ENCODE measurements at regions not wholly inside any gene's neighbourhood (a gene's known extent, or its start where the extent isn't known, plus 50 kb on each side); places are given as distances from the start of the nearest gene placed in this dataset.

DNA sequence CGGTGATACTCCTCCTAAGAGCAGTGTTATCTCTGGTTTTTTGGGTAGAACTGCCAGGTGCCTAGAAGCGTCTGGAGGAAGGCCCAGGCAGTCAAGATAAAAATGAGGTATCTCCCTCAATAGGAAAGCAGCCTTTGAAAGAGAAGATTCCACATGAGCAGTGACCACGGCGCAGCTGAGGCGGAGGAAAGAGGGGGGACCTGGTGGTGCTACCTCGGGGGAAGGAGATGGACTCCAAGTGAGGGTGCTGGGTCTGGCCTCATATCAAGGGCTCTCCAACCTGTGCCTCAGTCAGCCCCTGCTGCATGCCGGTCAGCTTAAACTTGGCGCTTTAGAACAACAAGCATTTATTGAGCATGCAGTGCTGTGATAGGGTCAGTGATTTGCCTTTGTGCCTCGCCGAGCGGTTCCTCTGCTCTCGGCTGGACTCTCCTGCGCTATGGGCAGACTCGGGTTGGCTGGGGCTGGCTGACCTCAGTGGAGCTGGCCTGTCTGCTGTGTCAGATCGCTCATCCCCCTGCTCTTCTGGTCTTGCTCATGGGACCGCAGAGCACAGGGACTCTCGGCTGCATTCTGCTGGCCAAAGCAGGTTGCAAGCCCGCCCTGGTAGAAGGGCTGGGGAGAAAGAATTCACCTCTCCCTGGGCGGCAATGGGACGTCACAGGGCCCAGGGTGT is 121.1 kb upstream of the IRX4 start:
- Histone ChIP-seq H3K27me3 (ENCODE audit: insufficient read depth, low read length, poor library complexity, severe bottlenecking) (no peaks in the 10 kb centered on the region), H3K4me1 (ENCODE audit: insufficient read depth, low read length, poor library complexity, severe bottlenecking) (no peaks in the 10 kb centered on the region), H3K4me2 (ENCODE audit: low read depth, low read length, poor library complexity, severe bottlenecking) (no peak overlapping the region), H3K4me3 (ENCODE audit: low read length, poor library complexity, severe bottlenecking) (no peak overlapping the region), H3K9me2 (replicated peaks; ENCODE audit: low read depth, low read length) (no peaks in the 10 kb centered on the region), H4K20me1 (ENCODE audit: insufficient read depth, low read length, poor library complexity, severe bottlenecking) (no peaks in the 10 kb centered on the region), H3K36me3 (ENCODE audit: insufficient read depth, low read length) (no peaks in the 10 kb centered on the region), H3K9me3 (ENCODE audit: insufficient read depth, low read depth, low read length) (no peaks in the 10 kb centered on the region; the same call in 1 of the 2 replicates), H3K79me2 (ENCODE audit: insufficient read depth, low read length) (no peaks in the 10 kb centered on the region), H3F3A (ENCODE audit: low read depth) (no peaks in the 10 kb centered on the region), H3K9ac (ENCODE audit: low read depth, low read length, poor library complexity, severe bottlenecking) (no peak overlapping the region), H2AFZ (ENCODE audit: low read length) (no peak overlapping the region)
- TF ChIP-seq EZH2phosphoT487 (IDR thresholded peaks at IDR 0.05; ENCODE audit: borderline replicate concordance): no peak
- TF ChIP-seq, protein P1, sequence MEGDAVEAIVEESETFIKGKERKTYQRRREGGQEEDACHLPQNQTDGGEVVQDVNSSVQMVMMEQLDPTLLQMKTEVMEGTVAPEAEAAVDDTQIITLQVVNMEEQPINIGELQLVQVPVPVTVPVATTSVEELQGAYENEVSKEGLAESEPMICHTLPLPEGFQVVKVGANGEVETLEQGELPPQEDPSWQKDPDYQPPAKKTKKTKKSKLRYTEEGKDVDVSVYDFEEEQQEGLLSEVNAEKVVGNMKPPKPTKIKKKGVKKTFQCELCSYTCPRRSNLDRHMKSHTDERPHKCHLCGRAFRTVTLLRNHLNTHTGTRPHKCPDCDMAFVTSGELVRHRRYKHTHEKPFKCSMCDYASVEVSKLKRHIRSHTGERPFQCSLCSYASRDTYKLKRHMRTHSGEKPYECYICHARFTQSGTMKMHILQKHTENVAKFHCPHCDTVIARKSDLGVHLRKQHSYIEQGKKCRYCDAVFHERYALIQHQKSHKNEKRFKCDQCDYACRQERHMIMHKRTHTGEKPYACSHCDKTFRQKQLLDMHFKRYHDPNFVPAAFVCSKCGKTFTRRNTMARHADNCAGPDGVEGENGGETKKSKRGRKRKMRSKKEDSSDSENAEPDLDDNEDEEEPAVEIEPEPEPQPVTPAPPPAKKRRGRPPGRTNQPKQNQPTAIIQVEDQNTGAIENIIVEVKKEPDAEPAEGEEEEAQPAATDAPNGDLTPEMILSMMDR (conservative IDR thresholded peaks at IDR 0.05; ENCODE audit: low read length): no peak

DNA sequence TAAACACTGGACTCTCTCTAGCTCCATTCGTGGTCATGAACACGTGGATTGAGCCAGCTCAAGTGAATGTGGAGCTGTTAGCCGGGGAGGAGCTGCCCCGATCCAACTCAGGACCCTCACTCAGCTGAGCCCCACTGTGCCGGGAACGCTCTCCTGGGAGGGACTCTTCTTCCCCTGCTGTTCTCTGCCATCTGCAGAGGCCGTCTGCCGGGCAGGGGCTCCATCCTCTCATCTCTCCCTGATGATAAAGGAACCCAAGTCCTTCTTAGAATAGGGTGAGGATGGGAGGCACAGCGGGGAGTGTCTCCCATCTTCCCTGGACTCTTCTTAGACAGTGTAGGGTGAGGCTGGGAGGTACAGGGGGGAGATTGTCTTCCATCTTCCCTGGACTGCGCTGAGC is 120.5 kb upstream of the IRX4 start:
- H3K79me2 ChIP-seq (ENCODE audit: insufficient read depth, low read length): no peaks in the 10 kb centered on the region
- no peaks in the 10 kb centered on the region for H3K27me3 ChIP-seq (ENCODE audit: insufficient read depth, low read length, poor library complexity, severe bottlenecking)
- H2AFZ ChIP-seq (ENCODE audit: low read length): no peak overlapping the region
- no peaks in the 10 kb centered on the region for H4K20me1 ChIP-seq (ENCODE audit: insufficient read depth, low read length, poor library complexity, severe bottlenecking)
- no peak for TF ChIP-seq EZH2phosphoT487 (IDR thresholded peaks at IDR 0.05; ENCODE audit: borderline replicate concordance)
- no peaks in the 10 kb centered on the region; the same call in 1 of the 2 replicates for H3K9me3 ChIP-seq (ENCODE audit: insufficient read depth, low read depth, low read length)
- no peaks in the 10 kb centered on the region for H3K36me3 ChIP-seq (ENCODE audit: insufficient read depth, low read length)
- no peak overlapping the region for H3K4me3 ChIP-seq (ENCODE audit: low read length, poor library complexity, severe bottlenecking)
- H3F3A ChIP-seq (ENCODE audit: low read depth): no peaks in the 10 kb centered on the region
- H3K9ac ChIP-seq (ENCODE audit: low read depth, low read length, poor library complexity, severe bottlenecking): no peak overlapping the region
- no peaks in the 10 kb centered on the region for H3K4me1 ChIP-seq (ENCODE audit: insufficient read depth, low read length, poor library complexity, severe bottlenecking)
- H3K9me2 ChIP-seq (replicated peaks; ENCODE audit: low read depth, low read length): no peaks in the 10 kb centered on the region
- no peak overlapping the region for H3K4me2 ChIP-seq (ENCODE audit: low read depth, low read length, poor library complexity, severe bottlenecking)

DNA sequence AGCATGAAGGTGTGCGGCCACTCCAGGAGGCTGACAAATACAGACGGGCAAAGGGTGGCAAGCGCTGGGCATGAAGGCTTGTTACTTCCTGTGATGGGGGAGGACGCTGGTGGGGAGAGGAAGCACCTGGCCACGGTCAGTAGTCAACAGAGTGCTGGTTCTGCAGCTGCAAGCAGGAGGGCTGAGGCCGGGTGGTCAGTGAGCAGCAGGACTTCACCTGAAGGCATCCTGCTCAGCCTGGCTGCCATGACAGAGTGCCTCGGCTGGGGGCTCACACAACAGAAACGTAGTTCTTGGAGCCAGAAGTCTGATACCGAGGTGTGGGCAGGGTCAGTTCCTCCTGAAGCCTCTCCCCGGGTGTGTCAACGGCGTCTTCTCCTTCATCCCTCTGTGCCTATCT is 118.6 kb upstream of the IRX4 start:
- Histone ChIP-seq H3K79me2 (ENCODE audit: insufficient read depth, low read length) (no peaks in the 10 kb centered on the region), H3K4me2 (ENCODE audit: low read depth, low read length, poor library complexity, severe bottlenecking) (no peak overlapping the region), H3K9me3 (ENCODE audit: insufficient read depth, low read depth, low read length) (peaks cover 6% of the 10 kb centered on the region; the same call in 1 of the 2 replicates), H3K36me3 (ENCODE audit: insufficient read depth, low read length) (no peaks in the 10 kb centered on the region), H2AFZ (ENCODE audit: low read length) (no peak overlapping the region), H3F3A (ENCODE audit: low read depth) (no peaks in the 10 kb centered on the region), H3K4me1 (ENCODE audit: insufficient read depth, low read length, poor library complexity, severe bottlenecking) (no peaks in the 10 kb centered on the region), H3K9ac (ENCODE audit: low read depth, low read length, poor library complexity, severe bottlenecking) (no peak overlapping the region), H3K4me3 (ENCODE audit: low read length, poor library complexity, severe bottlenecking) (no peak overlapping the region), H3K27me3 (ENCODE audit: insufficient read depth, low read length, poor library complexity, severe bottlenecking) (no peaks in the 10 kb centered on the region), H3K9me2 (replicated peaks; ENCODE audit: low read depth, low read length) (no peaks in the 10 kb centered on the region), H4K20me1 (ENCODE audit: insufficient read depth, low read length, poor library complexity, severe bottlenecking) (no peaks in the 10 kb centered on the region)
- TF ChIP-seq, protein P1 (conservative IDR thresholded peaks at IDR 0.05; ENCODE audit: low read length): no peak
- TF ChIP-seq EZH2phosphoT487 (IDR thresholded peaks at IDR 0.05; ENCODE audit: borderline replicate concordance): no peak

DNA sequence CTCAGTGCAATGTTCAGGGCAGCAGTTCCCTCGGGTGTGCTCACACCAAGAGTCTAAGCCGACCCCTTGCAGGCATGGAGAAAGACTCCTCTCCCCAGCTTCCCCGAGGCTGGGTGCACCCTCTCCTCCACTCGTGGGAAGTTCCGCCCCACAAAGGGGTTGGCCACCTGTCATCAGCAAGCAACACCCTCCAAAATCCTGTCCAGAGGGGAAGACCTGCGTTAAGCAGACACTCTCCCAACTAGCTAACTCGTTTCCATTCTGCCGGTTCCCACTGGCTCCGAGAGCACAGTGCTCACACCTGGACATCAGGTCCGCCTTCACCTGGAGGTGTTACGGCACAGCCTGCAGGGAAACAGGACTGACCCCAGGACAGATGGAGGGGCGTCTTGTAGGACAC is 117.9 kb upstream of the IRX4 start:
- Histone ChIP-seq H3K27me3 (ENCODE audit: insufficient read depth, low read length, poor library complexity, severe bottlenecking) (no peaks in the 10 kb centered on the region), H3K4me2 (ENCODE audit: low read depth, low read length, poor library complexity, severe bottlenecking) (no peak overlapping the region), H3K36me3 (ENCODE audit: insufficient read depth, low read length) (no peaks in the 10 kb centered on the region), H3K4me1 (ENCODE audit: insufficient read depth, low read length, poor library complexity, severe bottlenecking) (no peaks in the 10 kb centered on the region), H3K9me3 (ENCODE audit: insufficient read depth, low read depth, low read length) (peaks cover 6% of the 10 kb centered on the region; the same call in 1 of the 2 replicates), H3K9ac (ENCODE audit: low read depth, low read length, poor library complexity, severe bottlenecking) (no peak overlapping the region), H2AFZ (ENCODE audit: low read length) (no peak overlapping the region), H3F3A (ENCODE audit: low read depth) (no peaks in the 10 kb centered on the region), H4K20me1 (ENCODE audit: insufficient read depth, low read length, poor library complexity, severe bottlenecking) (no peaks in the 10 kb centered on the region), H3K9me2 (replicated peaks; ENCODE audit: low read depth, low read length) (no peaks in the 10 kb centered on the region), H3K79me2 (ENCODE audit: insufficient read depth, low read length) (no peaks in the 10 kb centered on the region), H3K4me3 (ENCODE audit: low read length, poor library complexity, severe bottlenecking) (no peak overlapping the region)
- no peak for TF ChIP-seq EZH2phosphoT487 (IDR thresholded peaks at IDR 0.05; ENCODE audit: borderline replicate concordance)
- TF ChIP-seq, protein P1 (conservative IDR thresholded peaks at IDR 0.05; ENCODE audit: low read length): no peak

Data from Loucy (cell line).